Naive thymus-derived CD4-positive, alpha-beta T cell (primary cell): ENCODE measurements at regions not wholly inside any gene's neighbourhood (a gene's known extent, or its start where the extent isn't known, plus 50 kb on each side); places are given as distances from the start of the nearest gene placed in this dataset.

Experiments
- ATAC-seq: fragments of 150-1000 bp; cut with Tn5 transposase; 2 replicates; pipeline ENCODE4 v1.10.0; 2021; ENCODE audit warnings: mild to moderate bottlenecking, moderate library complexity
- CTCF ChIA-PET: fragments of 350-600 bp; sonication (Branson Sonifier 250); formaldehyde crosslinking; loops from one replicate; lab custom pipeline; 2021; ENCODE audit warnings: antibody characterized with exemption; lab: Charles Lee
- POLR2A ChIA-PET: fragments of 350-600 bp; sonication (Branson Sonifier 250); formaldehyde crosslinking; loops from one replicate; lab custom pipeline; 2021; ENCODE audit warnings: antibody characterized with exemption, inconsistent platforms; lab: Charles Lee
- DNase-seq, 9 donors: peaks; one replicate each; pipeline versions ENCODE4 v3.0.0 to v3.0.0-alpha.2; 2020 to 2022; ENCODE audit warnings: mixed read lengths in 1 of 9
- H3K27ac ChIP-seq: one replicate; pipeline ENCODE4 v1.7.0; 2013; ENCODE audit warnings: mild to moderate bottlenecking, low read depth, low read length, moderate library complexity
- H3K27me3 ChIP-seq, 2 donors: one replicate each; pipeline ENCODE4 v1.7.0; 2013; ENCODE audit warnings: low read length in 2 of 2, mild to moderate bottlenecking in 2 of 2, moderate library complexity in 2 of 2; ENCODE audit not compliant: control insufficient read depth in 2 of 2, insufficient read depth in 2 of 2
- H3K36me3 ChIP-seq, 3 experiments: 1 replicate in 2 of 3; 2 replicates in 1 of 3; pipeline ENCODE4 v1.7.0; 2013; ENCODE audit warnings: low read length in 3 of 3, mild to moderate bottlenecking in 3 of 3, moderate library complexity in 1 of 3; ENCODE audit not compliant: insufficient read depth in 3 of 3, control insufficient read depth in 2 of 3
- H3K4me1 ChIP-seq, 2 donors: one replicate each; pipeline ENCODE4 v1.7.0; 2013; ENCODE audit warnings: low read length in 2 of 2, mild to moderate bottlenecking in 2 of 2, moderate library complexity in 1 of 2; ENCODE audit not compliant: control insufficient read depth in 2 of 2, insufficient read depth in 2 of 2
- H3K4me3 ChIP-seq: 2 replicates; pipeline ENCODE4 v1.7.0; 2013; ENCODE audit warnings: mild to moderate bottlenecking, low read length
- H3K9me3 ChIP-seq, 3 experiments: 1 replicate in 2 of 3; 2 replicates in 1 of 3; pipeline ENCODE4 v1.7.0; 2013; ENCODE audit warnings: low read length in 3 of 3; ENCODE audit not compliant: control insufficient read depth in 2 of 3
- H3K27ac Mint-ChIP-seq, 9 donors: one replicate each; pipeline ENCODE4 v1.8.0; 2020 to 2022; ENCODE audit warnings: mixed read lengths in 9 of 9, mild to moderate bottlenecking in 8 of 9, moderate library complexity in 5 of 9, inconsistent platforms in 2 of 9
- H3K27me3 Mint-ChIP-seq, 5 donors: one replicate each; pipeline ENCODE4 v1.8.0; 2021 to 2022; ENCODE audit warnings: mixed read lengths in 5 of 5, mild to moderate bottlenecking in 1 of 5
- H3K36me3 Mint-ChIP-seq, 5 donors: one replicate each; pipeline ENCODE4 v1.8.0; 2020 to 2022; ENCODE audit warnings: mixed read lengths in 5 of 5, mild to moderate bottlenecking in 3 of 5, inconsistent platforms in 1 of 5
- H3K4me1 Mint-ChIP-seq, 7 donors: one replicate each; pipeline ENCODE4 v1.8.0; 2020 to 2022; ENCODE audit warnings: mixed read lengths in 7 of 7, mild to moderate bottlenecking in 3 of 7, inconsistent platforms in 1 of 7
- H3K4me3 Mint-ChIP-seq, 10 donors: one replicate each; pipeline ENCODE4 v1.8.0; 2020 to 2022; ENCODE audit warnings: mild to moderate bottlenecking in 10 of 10, mixed read lengths in 10 of 10, moderate library complexity in 6 of 10, inconsistent platforms in 2 of 10
- H3K9me3 Mint-ChIP-seq, 11 donors: one replicate each; pipeline ENCODE4 v1.8.0; 2020 to 2022; ENCODE audit warnings: mixed read lengths in 11 of 11, mild to moderate bottlenecking in 4 of 11, inconsistent platforms in 1 of 11, moderate library complexity in 1 of 11
- intact Hi-C, 2 donors: fragments of 100-400 bp; cut with micrococcal nuclease; formaldehyde crosslinking; loops; one replicate each; pipeline ENCODE4 v1.15.1; 2023

DNA sequence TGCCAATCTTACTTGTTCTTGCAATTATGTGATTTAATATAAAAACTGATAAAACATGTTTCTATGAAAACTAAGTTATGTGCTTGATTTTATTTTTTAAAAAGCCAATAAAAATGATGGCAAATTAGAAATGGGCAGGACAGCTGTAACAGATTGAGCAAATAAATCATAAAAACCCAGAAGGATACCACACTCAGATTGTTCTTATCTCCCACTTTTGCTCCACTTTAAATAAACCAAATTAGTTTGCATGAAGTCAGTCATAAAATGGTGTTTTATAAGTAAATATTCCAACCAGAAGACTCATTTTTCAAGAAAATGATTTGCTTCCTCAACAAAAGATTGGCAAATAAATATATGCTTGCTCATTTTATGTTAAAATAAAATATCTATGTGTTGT lies 307.9 kb upstream of the G2E3 start:
- Histone ChIP-seq H3K27me3 (no peaks in the 10 kb centered on the region), H3K4me1 (no peaks in the 10 kb centered on the region), H3K4me3 (no peak overlapping the region), H3K9me3 (no peaks in the 10 kb centered on the region), H3K27ac (no peak overlapping the region), H3K36me3 (no peaks in the 10 kb centered on the region)
- H3K27me3 Mint-ChIP-seq, result peaks cover 0 to 17% (median 0%) of the 10 kb centered on the region in 5 donors
- no peak overlapping the region for H3K4me3 Mint-ChIP-seq
- CTCF ChIA-PET, result no interaction called here
- intact Hi-C loops, result no loop called here
- ATAC-seq (no peak), DNase-seq (no peak)
- no peak overlapping the region for H3K27ac Mint-ChIP-seq
- H3K9me3 Mint-ChIP-seq, result peaks cover 0 to 7% (median 3%) of the 10 kb centered on the region in 11 donors
- H3K4me1 Mint-ChIP-seq, result no peaks in the 10 kb centered on the region
- no peaks in the 10 kb centered on the region for H3K36me3 Mint-ChIP-seq
- POLR2A ChIA-PET, result no interaction called here

- no peaks in the 10 kb centered on the region for H3K27me3 ChIP-seq
- H3K4me1 Mint-ChIP-seq, result no peaks in the 10 kb centered on the region
- DNase-seq (no peak), ATAC-seq (no peak)
- H3K4me3 Mint-ChIP-seq, result no peak overlapping the region
- H3K36me3 ChIP-seq, result no peaks in the 10 kb centered on the region
- intact Hi-C loops, result no loop called here
- no peak overlapping the region for H3K4me3 ChIP-seq
- no peaks in the 10 kb centered on the region for H3K4me1 ChIP-seq
- peaks cover 0 to 15% (median 0%) of the 10 kb centered on the region in 5 donors for H3K27me3 Mint-ChIP-seq
- H3K27ac ChIP-seq, result no peak overlapping the region
- ChIA-PET POLR2A (no interaction called here), CTCF (no interaction called here)
- H3K9me3 Mint-ChIP-seq, result peaks cover 0 to 13% (median 5%) of the 10 kb centered on the region in 11 donors
- peaks cover 0 to 4% (median 0%) of the 10 kb centered on the region in 5 donors for H3K36me3 Mint-ChIP-seq
- H3K9me3 ChIP-seq, result no peaks in the 10 kb centered on the region
- no peak overlapping the region for H3K27ac Mint-ChIP-seq
These were observed 307.3 kb upstream of the G2E3 start for GRCh38 chr14:30251557-30252100.

- H3K4me1 ChIP-seq, result no peaks in the 10 kb centered on the region
- no peaks in the 10 kb centered on the region for H3K27me3 ChIP-seq
- intact Hi-C loops, result no loop called here
- ChIA-PET CTCF (no interaction called here), POLR2A (no interaction called here)
- no peak overlapping the region for H3K4me3 ChIP-seq
- ATAC-seq, result no peak
- H3K27ac Mint-ChIP-seq, result no peak overlapping the region
- H3K9me3 Mint-ChIP-seq, result peaks cover 0 to 16% (median 6%) of the 10 kb centered on the region in 11 donors
- H3K36me3 Mint-ChIP-seq, result peaks cover 0 to 5% (median 0%) of the 10 kb centered on the region in 5 donors
- H3K9me3 ChIP-seq, result no peaks in the 10 kb centered on the region
- no peaks in the 10 kb centered on the region for H3K36me3 ChIP-seq
- no peaks in the 10 kb centered on the region for H3K4me1 Mint-ChIP-seq
- H3K27me3 Mint-ChIP-seq, result peaks cover 0 to 15% (median under 1%) of the 10 kb centered on the region in 5 donors
- H3K27ac ChIP-seq, result no peak overlapping the region
- DNase-seq, result no peak
- no peak overlapping the region for H3K4me3 Mint-ChIP-seq
These were observed 306.8 kb upstream of the G2E3 start for GRCh38 chr14:30252151-30252550.

- no peak overlapping the region for H3K27ac ChIP-seq
- DNase-seq, result no peak
- no peaks in the 10 kb centered on the region for H3K4me1 Mint-ChIP-seq
- H3K4me3 Mint-ChIP-seq, result no peak overlapping the region
- peaks cover 0 to 16% (median 7%) of the 10 kb centered on the region in 11 donors for H3K9me3 Mint-ChIP-seq
- ChIA-PET CTCF (no interaction called here), POLR2A (no interaction called here)
- no peak for ATAC-seq
- H3K9me3 ChIP-seq, result no peaks in the 10 kb centered on the region
- no peaks in the 10 kb centered on the region for H3K36me3 ChIP-seq
- no peaks in the 10 kb centered on the region for H3K27me3 ChIP-seq
- H3K27ac Mint-ChIP-seq, result no peak overlapping the region
- intact Hi-C loops, result no loop called here
- no peak overlapping the region for H3K4me3 ChIP-seq
- no peaks in the 10 kb centered on the region for H3K4me1 ChIP-seq
- H3K36me3 Mint-ChIP-seq, result peaks cover 0 to 5% (median 0%) of the 10 kb centered on the region in 5 donors
- H3K27me3 Mint-ChIP-seq, result peaks cover 0 to 15% (median 9%) of the 10 kb centered on the region in 5 donors
These were observed 305.9 kb upstream of the G2E3 start for GRCh38 chr14:30252783-30253674.

DNA sequence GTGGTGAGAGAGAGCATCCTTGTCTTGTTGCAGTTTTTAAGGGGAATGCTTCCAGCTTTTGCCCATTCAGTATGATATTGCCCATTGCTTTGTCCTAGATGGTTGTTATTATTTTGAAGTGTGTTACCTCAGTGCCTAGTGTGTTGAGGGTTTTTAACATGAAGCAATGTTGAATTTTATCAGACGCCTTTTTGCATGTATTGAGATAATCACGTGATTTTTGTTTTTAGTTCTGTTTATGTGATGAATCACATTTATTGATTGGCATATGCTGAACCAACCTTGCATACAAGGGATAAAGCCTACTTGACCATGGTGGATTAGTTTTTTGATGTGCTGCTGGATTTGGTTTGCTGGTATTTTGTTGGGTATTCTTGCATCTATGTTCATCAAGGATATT lies 302.3 kb upstream of the G2E3 start:
- ATAC-seq (no peak), DNase-seq (no peak)
- Mint-ChIP-seq H3K27ac (no peak overlapping the region), H3K36me3 (peaks cover 0 to 5% (median 0%) of the 10 kb centered on the region in 5 donors), H3K4me3 (no peak overlapping the region), H3K9me3 (peaks cover 0 to 16% (median 7%) of the 10 kb centered on the region in 11 donors), H3K27me3 (peaks cover 0 to 20% (median 17%) of the 10 kb centered on the region in 5 donors), H3K4me1 (no peaks in the 10 kb centered on the region)
- Histone ChIP-seq H3K27me3 (no peaks in the 10 kb centered on the region), H3K36me3 (no peaks in the 10 kb centered on the region), H3K9me3 (no peaks in the 10 kb centered on the region), H3K4me1 (no peaks in the 10 kb centered on the region), H3K4me3 (no peak overlapping the region), H3K27ac (no peak overlapping the region)
- ChIA-PET POLR2A (no interaction called here), CTCF (no interaction called here)
- intact Hi-C loops, result no loop called here

GRCh38 chr14:30257946-30258661 lies 300.9 kb upstream of the G2E3 start:
- Mint-ChIP-seq H3K9me3 (peaks cover 0 to 15% (median 7%) of the 10 kb centered on the region in 11 donors), H3K4me1 (no peaks in the 10 kb centered on the region), H3K27me3 (peaks cover 0 to 27% (median 17%) of the 10 kb centered on the region in 5 donors), H3K36me3 (peaks cover 0 to 5% (median 0%) of the 10 kb centered on the region in 5 donors), H3K27ac (no peak overlapping the region), H3K4me3 (no peak overlapping the region)
- intact Hi-C loops, result no loop called here
- H3K36me3 ChIP-seq, result no peaks in the 10 kb centered on the region
- DNase-seq (no peak), ATAC-seq (no peak)
- ChIA-PET CTCF (interaction anchor here (0.7 kb wide), 1 partner anchor 55 kb away, joined by 4 read pairs; no protein-coding TSS in a partner anchor), POLR2A (no interaction called here)
- H3K27me3 ChIP-seq, result no peaks in the 10 kb centered on the region
- H3K9me3 ChIP-seq, result no peaks in the 10 kb centered on the region
- H3K4me1 ChIP-seq, result no peaks in the 10 kb centered on the region
- H3K27ac ChIP-seq, result no peak overlapping the region
- no peak overlapping the region for H3K4me3 ChIP-seq
